ENCODE measurements at regions not wholly inside any gene's neighbourhood (a gene's known extent, or its start where the extent isn't known, plus 50 kb on each side); places are given as distances from the start of the nearest gene placed in this dataset.

GRCh38 chr5:24385617-24386016 is 259.2 kb downstream of the CDH10 start:
- no peak for DNase-seq

GRCh38 chr5:24388448-24388847 is 256.3 kb downstream of the CDH10 start:
- no peak for DNase-seq

DNA sequence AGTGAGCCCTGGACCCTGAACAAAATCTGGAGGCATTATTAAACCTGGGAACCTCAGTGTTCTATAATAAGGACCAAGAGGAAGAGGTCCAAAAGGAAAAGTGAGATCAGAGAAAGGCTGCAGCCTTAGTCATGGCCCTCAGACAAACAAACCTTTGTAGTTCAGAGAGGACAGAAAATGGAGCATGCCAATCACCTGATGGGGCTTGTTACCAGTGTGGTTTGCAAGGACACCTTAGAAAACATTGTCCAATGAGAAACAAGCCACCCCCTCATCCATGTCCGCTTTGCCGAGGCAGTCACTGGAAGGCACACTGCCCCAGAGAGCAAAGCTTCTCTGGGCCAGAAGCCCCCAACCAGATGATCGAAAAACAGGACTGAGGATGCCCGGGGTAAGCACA is 254.8 kb downstream of the CDH10 start:
- no peak for DNase-seq

- DNase-seq, result no peak
Measured at GRCh38 chr5:24391816-24392215, 253.0 kb downstream of the CDH10 start.

DNA sequence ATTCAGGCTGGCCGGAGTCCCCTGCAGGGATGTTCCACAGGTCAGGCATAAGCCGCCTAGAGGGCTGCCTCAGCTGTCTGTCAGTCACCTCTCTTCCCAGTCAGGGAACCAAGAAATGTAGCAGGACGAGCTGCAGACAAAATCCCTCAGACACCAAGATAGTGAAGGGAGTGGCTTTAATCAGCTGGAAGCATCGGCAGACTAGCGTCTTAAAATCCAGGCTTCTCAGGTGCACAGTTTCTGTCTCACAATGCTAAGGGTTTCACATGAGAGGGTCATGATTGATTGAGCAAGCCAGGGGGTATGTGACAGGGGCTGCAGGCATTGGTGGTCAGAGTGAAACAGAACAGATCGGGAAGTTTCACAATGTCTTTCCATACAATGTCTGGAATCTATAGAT is 247.2 kb downstream of the CDH10 start:
- no peak for DNase-seq

DNA sequence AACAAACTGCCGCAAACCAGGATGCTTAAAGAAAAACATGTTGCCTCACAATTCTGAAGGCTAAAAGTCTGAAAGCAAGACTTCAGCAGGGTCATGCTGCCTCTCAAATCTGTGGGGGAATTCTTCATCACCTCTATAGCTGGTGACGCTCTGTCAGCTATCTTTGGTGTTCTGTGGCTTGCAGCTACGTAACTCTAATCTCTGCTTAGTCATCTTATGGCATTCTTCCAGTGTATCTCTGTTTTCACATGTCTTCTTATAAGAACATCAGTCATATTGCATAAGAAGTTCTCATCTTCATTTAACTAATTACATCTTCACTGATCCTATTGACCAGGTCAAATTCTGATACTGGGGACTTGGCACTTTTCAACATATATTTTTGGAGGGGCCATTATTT is 243.0 kb downstream of the CDH10 start:
- no peak for DNase-seq

DNA sequence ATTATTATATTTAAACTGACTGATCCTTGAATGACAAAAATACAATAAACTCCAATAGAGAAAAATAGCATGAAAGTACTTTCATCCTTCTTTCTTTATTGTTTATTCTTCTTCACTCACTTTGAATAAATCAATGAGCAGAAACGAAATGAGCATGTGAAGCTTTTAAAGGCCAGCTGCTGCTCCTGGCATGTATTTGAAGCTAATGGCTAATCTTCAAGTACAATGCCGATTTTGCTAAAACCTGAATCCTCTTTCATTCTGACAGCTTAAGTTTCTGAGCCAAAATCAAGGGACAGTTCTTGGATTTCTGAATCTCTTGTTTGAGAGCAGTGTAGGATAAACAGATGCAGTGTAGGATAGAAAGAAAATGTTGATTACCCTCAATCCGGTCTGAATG is 237.3 kb downstream of the CDH10 start:
- DNase-seq, result peak; percentile 32

GRCh38 chr5:24428345-24428744 is 216.4 kb downstream of the CDH10 start:
- no peak for DNase-seq

GRCh38 chr5:24433555-24433954 is 211.2 kb downstream of the CDH10 start:
- DNase-seq, result no peak
